GM21825 (cell line): ENCODE measurements at regions not wholly inside any gene's neighbourhood (a gene's known extent, or its start where the extent isn't known, plus 50 kb on each side); places are given as distances from the start of the nearest gene placed in this dataset.

ENCODE experiments used
- ATAC-seq: cut with Tn5 transposase; IDR thresholded peaks from one replicate; pipeline ENCODE4 v1.9.1; 2021; ENCODE audit warnings: mild to moderate bottlenecking, moderate library complexity; ENCODE audit not compliant: unreplicated experiment

DNA sequence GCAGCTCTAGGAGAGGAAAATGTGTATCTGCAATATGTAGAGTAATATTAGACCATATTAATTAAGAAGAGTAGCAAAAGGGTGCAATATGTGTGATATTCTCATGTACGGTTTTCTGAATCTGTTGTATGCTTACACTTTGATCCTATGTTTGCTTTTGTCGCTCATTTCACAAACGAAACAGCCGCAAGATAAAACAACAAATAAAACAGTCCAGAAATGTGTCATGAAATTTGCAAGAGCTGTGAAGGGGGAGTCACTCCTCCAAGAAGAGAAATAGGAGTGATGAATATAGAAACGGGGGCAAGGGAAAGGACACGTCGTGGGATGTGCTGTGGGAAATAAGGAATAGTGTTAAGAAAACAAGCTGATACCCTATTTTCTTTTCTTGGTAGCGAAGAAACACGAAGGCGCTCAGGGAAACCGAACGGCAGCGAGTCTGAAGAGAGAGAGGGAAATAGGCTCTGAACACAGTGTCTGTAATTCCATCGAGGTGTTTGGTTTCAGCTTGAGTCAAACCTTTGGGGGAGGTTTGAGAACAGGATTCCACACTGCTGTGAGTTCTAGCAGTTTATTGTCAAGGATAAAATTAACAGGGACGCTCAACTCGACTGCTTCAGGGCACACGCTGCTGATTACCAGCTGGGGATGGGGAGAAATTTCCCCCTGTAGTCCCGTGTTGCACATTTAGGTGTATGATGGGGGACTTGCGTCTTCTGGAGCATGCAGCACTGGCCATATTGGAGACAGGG lies 595.6 kb upstream of the TENM3 start:
- no peak for ATAC-seq

DNA sequence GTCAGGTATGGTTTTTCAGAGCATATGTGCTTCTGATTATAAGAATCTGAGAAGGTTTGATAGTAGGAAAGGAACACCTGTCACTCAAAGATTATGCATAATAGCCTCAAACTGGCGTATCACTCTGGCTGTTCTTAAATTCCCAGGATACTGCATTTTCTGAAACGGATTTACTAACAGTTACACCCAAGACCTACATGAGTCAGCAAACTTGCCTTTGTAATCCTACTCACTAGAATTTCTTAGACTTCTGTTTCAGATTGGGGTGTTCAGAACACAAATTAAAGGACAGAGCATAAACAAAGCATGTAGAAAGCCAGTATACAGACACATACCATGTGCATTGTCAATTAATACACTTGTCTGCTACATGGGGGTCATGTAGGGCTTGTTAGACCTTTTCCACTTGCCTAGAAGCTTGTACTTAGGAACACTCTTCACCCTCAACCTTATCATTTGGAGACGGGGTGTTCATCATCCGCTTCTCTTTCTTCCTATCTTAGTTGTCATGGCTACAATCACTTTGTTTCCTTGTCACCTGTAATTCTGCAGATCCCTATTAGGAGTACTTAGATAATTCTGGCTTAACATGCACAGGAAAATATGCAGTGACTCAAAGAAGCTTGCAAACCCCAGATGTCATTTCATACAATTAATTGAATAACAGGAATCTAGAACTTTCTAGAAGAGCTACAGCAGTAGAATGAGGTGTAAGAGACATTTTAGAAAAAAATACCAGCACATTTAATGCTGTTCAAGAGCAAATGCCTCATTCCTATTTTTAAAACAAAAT lies 593.0 kb upstream of the TENM3 start:
- ATAC-seq: no peak

DNA sequence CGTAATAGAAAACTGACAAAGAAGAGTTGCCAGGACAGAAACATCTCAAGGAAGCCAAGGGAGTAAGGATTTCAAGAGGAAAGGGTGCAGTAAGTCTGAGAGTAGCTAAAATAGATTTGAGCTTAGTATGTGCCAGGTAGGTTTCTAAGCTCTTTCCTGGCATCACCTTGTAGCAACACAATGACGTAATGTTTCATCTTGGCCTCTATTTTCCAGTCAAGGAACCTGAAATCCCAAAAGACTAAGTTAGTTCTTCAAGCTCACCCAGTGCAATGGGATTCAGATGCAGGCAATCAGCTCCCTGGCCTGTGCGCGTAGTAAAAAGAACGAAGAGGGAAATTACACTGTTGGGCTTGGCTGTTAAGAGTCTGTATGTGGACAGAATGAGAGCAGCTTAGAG lies 586.5 kb upstream of the TENM3 start:
- no peak for ATAC-seq

DNA sequence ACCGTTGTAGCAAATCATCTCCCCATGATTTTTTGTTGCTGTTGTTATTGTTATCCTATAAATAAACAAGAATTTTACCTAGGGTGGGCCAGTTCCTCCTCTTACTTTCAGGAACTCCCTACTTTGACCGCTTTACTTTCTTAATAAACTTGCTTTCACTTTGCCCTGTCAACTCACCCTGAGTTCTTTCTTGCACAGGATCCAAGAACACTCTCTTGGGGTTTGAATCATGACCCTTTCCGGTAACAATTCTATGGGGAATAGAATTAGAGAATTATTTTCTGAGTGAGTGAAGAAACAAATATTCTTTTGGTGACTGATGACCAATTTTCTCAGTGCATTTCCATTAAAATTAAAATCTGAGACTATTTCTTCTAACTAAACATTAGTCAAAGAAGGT lies 584.0 kb upstream of the TENM3 start:
- no peak for ATAC-seq

DNA sequence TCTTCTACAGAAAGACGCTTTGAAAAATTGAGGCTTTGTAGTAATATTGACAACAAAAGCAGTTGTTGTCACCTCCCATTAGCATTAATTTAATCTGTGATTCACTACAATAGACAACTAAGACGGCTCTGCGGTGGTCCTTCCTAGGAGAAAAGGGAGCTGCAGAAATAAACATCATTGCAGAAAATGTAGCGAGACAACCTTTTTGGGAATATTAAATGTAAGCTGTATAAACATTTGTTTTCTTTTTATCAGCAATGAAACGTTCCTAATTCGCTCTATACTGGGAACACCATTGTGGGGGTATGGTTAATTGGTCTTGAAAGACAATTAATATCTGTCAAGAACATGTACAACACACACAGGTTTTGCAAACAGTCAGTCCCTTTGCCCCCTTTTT lies 583.3 kb upstream of the TENM3 start:
- ATAC-seq: no peak

DNA sequence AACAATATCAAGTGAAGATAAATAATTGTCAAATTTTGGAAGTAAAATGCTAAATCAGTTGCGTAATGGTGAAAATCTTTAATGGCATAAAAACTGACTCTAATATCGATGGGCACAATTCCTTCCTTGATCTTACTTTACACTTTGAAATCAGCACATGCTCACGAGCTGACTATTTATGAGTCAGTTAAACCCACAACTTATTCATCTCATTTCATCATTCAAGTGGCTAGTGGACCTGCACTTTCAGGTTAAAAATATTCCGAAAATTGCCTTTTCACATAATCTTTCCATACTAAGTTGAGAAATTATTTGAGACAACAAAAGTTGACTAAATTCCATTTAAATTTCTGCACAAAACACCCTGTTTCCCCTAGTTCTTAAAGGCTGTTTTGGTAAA lies 582.1 kb upstream of the TENM3 start:
- no peak for ATAC-seq

DNA sequence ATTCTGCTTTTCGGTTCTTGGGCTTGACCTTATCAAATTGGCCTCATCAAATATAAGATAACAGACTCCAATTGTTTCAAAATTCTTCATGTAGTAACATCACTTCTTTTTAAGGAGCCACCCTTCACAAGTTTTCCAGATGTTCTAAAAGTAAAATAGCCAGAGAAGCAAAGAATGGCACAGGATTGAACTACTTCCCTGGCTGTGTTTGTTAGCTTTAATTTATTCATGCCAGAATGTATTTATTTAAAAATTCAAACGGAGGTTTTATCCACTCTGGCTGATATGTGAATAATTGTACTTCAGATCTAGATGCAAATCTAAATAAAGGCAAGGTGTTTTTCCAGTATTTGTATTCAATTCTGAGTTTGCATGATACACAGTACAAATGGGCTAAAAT lies 581.3 kb upstream of the TENM3 start:
- ATAC-seq: no peak

DNA sequence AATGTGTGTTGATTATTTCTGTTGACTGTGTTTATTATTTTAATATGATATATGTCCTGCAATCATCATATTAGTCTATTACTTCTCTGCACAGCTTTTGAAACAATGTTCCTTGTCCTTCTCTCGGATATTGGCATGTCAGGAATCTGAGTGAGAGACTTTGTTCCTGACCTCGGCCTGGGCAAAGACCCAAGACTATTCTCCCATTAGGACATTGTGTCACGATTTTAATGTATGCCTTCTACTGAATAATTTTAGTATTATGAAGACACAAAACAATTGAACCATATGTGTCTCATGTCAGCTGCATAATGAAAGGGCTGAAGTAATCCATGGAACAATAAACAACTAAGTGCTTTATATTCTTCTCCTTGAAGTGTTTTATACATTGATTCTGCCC lies 580.8 kb upstream of the TENM3 start:
- ATAC-seq: no peak

DNA sequence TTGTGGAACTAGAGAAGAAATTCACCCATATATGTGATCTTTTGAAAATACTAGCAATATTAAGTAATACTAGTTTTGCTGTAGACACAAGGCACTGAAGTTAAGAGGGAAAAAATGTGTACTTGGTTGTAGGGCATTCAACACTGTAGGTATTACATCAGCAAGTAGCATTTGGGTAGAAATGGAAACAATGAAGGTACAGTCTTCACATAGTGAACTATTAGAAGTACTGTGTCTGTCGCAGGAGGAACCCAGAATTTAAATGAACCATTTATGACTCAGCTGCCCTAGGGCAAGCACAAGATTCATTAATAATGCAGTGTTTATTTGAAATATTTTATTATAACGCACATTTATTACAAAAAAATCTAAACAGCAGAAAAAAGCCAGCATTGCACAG lies 572.7 kb upstream of the TENM3 start:
- no peak for ATAC-seq

DNA sequence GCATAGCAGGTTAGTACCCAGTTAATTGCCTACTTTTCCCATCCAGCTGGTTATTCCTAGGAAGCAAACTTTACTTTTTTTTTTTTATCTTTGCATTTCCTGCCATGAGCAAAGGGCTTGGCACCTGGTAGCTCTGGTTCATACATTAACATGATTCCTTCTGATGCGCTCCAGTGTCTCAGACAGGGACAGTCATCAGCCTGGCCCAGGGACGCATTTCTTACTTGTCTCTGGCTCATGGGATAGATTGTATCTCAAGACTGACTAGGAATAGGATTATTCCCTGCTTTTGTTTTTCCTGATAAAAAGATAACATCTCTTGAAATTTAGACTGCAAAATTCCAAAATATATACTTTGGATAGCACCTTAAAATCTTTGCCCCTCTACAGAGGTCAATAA lies 571.5 kb upstream of the TENM3 start:
- no peak for ATAC-seq

DNA sequence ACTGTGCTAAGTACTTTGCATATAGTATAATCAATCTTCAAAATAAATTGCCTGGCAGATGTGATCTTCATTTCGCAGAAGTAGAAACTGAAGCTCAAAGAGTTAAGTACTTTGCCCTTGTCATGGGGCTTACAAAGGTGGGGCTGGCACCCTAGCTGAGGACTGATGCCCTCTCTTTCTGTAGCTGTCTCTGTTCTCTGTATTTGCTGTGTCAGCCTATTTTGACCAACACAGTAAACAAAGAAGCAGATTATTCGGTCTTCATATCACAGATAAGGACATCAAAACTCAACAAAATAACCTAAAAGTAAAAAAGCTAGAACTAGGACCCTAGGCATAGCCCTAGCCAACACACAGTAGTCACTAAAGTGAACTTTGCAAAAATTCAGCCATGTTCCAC lies 570.5 kb upstream of the TENM3 start:
- no peak for ATAC-seq

DNA sequence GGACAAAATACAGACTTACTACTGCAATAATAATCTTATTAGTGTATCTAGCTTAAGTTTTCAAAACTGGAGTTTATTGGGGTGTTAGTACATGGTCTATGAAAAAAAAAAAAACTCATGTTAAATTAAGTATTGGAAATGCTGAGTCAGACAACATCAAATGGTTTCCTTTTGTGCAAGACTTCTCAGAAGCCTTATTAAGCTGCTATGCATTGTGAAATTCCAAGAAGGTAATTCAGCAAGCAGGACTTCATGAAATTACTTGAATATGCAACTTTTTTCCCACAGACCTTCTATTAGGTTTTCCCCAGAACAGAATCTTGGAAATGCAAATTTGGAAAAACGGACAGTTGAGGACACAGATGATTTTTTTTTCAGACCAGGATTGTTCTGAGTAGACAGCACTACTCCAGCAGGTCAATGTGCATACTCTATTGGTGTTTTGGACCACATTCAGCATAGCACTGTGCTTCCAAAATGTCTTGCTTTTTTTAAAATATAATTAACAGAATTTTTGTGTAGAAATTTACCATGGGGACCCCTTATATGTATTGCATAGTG lies 568.8 kb upstream of the TENM3 start:
- ATAC-seq: no peak

DNA sequence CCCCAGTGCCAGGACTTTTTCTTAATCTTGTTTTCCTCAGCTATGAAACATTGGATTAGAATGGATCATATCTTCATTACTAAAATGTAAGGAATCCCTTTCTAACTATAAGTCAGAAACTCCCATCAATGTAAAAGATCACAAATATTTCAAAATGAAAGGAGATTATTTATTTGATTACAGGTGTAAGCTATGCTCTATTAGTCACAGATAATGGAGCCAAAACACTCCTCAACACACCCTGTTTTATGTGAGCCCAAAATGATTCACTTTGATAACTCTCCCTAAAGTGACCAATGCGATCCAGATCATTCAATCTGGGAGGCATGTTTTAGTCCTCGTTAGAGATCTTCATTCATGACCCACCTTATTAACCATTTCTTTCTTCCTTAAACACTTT lies 566.7 kb upstream of the TENM3 start:
- no peak for ATAC-seq

DNA sequence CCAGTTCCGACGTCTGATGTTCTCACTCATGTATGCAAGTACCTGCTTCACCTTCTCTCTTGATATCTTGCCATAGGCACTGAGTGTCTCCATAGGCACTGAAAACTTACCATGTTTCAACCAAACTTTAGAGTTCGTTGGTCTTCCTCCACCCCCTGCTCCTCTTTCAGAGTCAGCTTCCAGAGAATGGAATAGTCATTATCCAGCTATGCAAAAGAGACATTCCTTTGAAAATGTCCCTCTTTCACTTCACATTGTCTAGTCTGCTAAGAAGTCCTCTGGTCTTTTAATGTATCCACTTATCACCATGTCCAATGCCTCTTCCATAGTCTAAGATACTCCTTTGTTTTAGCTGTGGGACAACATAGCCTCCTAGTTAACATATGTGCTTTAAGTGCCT lies 566.0 kb upstream of the TENM3 start:
- no peak for ATAC-seq

DNA sequence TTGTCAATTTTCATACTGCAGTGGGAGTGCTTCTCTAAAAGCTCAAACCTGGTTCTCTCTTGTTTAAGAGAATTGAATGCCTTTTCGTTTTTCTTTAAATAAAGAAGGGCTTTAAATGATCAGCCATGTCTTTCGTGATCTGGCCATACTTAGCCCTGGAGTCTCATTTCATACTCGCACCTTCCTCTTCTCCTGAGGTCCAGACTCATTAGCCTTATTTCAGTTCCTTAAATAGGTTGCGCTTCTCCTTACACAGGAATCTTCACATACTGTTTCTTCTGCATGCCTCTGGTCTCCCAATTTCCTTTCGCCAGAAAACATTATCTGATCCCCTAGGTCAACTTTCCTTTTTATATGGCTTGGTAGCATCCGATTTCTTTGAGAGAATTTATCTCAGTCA lies 565.6 kb upstream of the TENM3 start:
- ATAC-seq: no peak

DNA sequence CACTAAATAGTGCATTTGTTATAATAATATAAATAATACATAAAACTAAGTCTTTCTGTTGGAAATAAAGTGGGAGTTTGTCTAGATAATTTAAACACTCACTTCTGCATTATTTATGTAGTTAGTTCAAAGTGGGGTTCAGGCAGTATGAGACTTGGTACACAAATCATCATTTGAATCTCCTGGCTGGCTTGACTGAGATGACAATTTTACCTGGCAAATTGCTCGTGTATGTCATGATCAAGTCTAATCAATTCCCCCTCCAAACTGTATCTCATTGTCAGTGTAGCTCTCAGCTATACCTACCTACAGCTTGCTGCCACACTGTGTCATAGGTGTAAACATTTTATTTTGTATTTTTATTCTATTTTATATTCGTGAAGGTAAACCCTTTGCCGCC lies 563.4 kb upstream of the TENM3 start:
- ATAC-seq: no peak

DNA sequence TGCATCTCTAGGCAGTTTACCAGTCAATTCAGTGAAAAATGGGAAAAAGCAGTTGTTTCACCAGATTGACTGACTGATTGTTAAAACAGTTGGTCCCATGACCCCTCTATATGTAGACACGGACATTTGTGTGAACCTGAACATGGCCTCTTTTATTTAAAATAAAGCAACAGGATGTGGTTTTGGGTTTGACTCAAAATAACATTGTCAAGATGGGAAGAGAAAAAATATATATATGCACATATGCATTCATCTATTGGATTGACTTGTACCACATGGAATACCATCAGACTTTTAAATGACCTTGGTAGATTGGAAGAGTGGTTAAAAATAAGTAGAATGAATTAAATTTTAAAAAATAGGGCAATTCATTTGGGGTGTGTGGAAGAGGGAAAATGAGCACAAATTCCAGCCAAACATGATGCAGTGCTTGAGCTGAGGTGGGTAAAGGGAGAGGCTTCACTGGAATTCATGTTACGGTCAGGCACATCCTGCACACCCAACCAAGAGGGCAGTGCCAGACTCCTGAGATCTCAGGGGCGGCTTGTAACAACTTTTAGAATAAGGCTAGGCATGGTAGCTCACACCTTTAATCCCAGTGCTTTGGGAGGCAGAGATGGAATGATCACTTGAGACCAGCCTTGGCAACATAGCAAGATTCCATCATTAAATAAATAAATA lies 560.7 kb upstream of the TENM3 start:
- no peak for ATAC-seq

DNA sequence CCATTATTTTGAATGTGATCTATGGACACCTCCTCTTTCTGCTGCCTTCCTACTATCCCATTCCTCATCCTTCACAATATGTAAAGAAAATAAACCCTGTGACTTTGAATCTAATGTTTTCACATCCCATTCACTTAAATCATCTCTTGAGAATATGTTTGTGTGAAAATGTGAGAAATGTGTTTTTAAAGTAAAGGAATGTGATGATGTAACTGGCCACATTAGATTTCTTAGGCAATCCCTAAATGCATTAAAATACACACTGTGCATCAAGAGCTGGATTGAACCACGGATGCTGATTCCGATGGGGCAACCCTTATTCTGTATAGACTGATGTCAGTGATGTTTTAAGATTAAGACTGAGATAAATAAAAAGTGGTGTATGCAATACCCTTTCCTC lies 558.9 kb upstream of the TENM3 start:
- no peak for ATAC-seq

DNA sequence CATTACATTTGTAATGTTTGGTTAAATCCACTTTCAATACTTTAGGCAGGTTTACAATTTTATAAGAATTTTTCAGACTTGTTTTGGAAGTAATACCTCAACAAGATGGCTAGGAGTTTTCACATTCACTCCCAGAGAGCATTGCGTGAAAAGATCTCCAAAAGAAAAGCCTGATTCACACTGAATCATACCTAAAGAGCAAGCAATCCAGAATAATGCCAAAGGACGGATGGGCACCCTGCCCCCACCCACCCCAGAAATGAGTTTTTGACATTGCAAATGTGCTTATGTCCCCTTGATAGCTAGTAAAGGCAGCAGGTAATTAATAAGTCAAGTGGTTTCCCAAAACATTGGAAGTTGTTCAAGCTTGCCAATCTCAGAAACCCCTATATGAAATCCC lies 557.7 kb upstream of the TENM3 start:
- ATAC-seq: no peak

DNA sequence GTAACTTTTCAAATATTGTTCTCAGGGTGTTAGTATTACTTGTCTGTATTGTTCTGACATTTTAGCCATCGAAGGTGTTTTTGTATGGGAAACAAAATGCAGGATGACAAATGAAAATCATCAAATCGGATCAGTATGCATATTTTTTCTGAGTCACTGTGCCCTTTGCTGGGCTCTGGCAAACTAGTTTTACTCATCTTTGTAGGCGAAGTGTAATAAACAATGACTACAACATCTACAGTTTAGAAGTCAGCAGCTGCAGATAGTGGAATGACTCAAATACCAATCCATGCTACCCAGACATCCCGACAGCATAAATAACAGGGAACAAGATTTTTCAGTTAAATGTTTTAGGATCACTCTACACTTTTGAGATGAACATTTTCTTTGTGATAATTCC lies 557.3 kb upstream of the TENM3 start:
- no peak for ATAC-seq

DNA sequence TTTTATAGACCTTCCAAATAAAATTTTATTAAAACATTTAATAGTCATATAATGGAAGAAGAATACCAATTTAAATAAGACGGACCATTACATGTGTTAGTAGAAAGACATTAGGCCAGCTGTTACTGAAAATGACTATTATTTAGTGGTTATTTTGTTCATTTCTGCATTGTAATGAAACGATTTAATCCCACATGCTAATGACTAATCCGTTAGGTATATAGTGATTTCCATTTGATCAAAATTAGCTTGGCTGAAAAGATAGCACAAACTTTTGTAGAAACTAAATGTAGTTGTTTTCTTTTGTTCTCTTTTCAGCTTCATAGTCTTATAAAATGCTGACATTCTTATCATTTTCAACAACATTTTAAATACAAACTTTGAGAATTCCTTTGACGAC lies 556.1 kb upstream of the TENM3 start:
- no peak for ATAC-seq

DNA sequence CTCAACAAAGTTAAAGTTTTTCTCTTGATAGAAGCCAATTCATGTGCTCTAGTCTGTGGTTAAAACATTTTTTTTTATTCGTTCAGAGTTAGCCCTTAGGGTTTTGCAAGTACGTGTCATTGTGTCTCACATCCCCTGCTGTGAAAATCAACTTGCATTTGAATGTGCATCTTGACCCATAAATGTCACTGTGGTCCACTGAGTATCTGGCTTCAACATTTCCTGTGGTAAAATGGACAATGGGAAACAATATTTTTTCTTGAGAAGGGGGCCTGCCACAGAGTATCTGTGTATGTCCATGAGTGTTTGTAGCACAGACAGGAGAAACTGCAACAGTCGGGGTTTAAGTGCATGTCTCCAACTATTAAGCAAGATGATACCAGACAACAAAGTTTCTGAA lies 554.8 kb upstream of the TENM3 start:
- no peak for ATAC-seq
